CD4-positive, alpha-beta memory T cell (primary cell): ENCODE measurements at regions not wholly inside any gene's neighbourhood (a gene's known extent, or its start where the extent isn't known, plus 50 kb on each side); places are given as distances from the start of the nearest gene placed in this dataset.
A peak's percentile ranks its signal among the peaks of the same experiment; 100 is the strongest.
"Not testable (repeated sequence)": the region's sequence is repeated elsewhere in the genome, so short reads cannot be mapped to it uniquely, and the experiment has no call there.

Source experiments
- CTCF ChIA-PET: fragments of 350-600 bp; sonication (Branson Sonifier 250); formaldehyde crosslinking; loops from one replicate; lab custom pipeline; 2021; ENCODE audit warnings: inconsistent platforms; ENCODE audit not compliant: partially characterized antibody; lab: Charles Lee
- POLR2A ChIA-PET: fragments of 350-600 bp; sonication (Branson Sonifier 250); formaldehyde crosslinking; loops from one replicate; lab custom pipeline; 2021; ENCODE audit not compliant: partially characterized antibody; lab: Charles Lee
- DNase-seq, 5 donors: peaks; one replicate each; pipeline versions ENCODE4 v3.0.0 to v3.0.0-alpha.2; 2020 to 2022; ENCODE audit warnings: mixed read lengths in 1 of 5
- H3K27ac ChIP-seq: one replicate; pipeline ENCODE4 v1.7.0; 2013; ENCODE audit warnings: low read depth, low read length
- H3K27me3 ChIP-seq: 2 replicates; pipeline ENCODE4 v1.7.0; 2013; ENCODE audit warnings: mild to moderate bottlenecking, low read length, moderate library complexity; ENCODE audit not compliant: insufficient read depth
- H3K36me3 ChIP-seq: 2 replicates; pipeline ENCODE4 v1.7.0; 2013; ENCODE audit warnings: mild to moderate bottlenecking, low read length, moderate library complexity; ENCODE audit not compliant: insufficient read depth
- H3K4me1 ChIP-seq: 2 replicates; pipeline ENCODE4 v1.7.0; 2013; ENCODE audit warnings: mild to moderate bottlenecking, low read length, moderate library complexity; ENCODE audit not compliant: insufficient read depth
- H3K4me3 ChIP-seq, 2 donors: one replicate each; pipeline ENCODE4 v1.7.0; 2013; ENCODE audit warnings: low read length in 2 of 2, mild to moderate bottlenecking in 1 of 2
- H3K9me3 ChIP-seq, 2 donors: one replicate each; pipeline ENCODE4 v1.7.0; 2013; ENCODE audit warnings: low read length in 2 of 2, control low read depth in 1 of 2; ENCODE audit not compliant: control insufficient read depth in 1 of 2
- H3K27ac Mint-ChIP-seq, 7 donors: one replicate each; pipeline ENCODE4 v1.8.0; 2020 to 2021; ENCODE audit warnings: mixed read lengths in 7 of 7, mild to moderate bottlenecking in 6 of 7, inconsistent platforms in 3 of 7, moderate library complexity in 3 of 7
- H3K27me3 Mint-ChIP-seq, 2 donors: one replicate each; pipeline ENCODE4 v1.8.0; 2020 to 2021; ENCODE audit warnings: mixed read lengths in 2 of 2
- H3K36me3 Mint-ChIP-seq, 2 donors: one replicate each; pipeline ENCODE4 v1.8.0; 2020 to 2021; ENCODE audit warnings: mixed read lengths in 2 of 2, inconsistent platforms in 1 of 2, mild to moderate bottlenecking in 1 of 2
- H3K4me1 Mint-ChIP-seq, 4 donors: one replicate each; pipeline ENCODE4 v1.8.0; 2020 to 2021; ENCODE audit warnings: mixed read lengths in 4 of 4, mild to moderate bottlenecking in 1 of 4
- H3K4me3 Mint-ChIP-seq, 8 donors: one replicate each; pipeline ENCODE4 v1.8.0; 2020 to 2021; ENCODE audit warnings: mixed read lengths in 8 of 8, mild to moderate bottlenecking in 7 of 8, moderate library complexity in 6 of 8, inconsistent platforms in 3 of 8
- H3K9me3 Mint-ChIP-seq, 8 donors: one replicate each; pipeline ENCODE4 v1.8.0; 2020 to 2021; ENCODE audit warnings: mixed read lengths in 8 of 8, mild to moderate bottlenecking in 5 of 8, inconsistent platforms in 3 of 8, moderate library complexity in 1 of 8
- intact Hi-C: fragments of 100-400 bp; cut with micrococcal nuclease; formaldehyde crosslinking; loops from one replicate; pipeline ENCODE4 v1.15.1; 2023

DNA sequence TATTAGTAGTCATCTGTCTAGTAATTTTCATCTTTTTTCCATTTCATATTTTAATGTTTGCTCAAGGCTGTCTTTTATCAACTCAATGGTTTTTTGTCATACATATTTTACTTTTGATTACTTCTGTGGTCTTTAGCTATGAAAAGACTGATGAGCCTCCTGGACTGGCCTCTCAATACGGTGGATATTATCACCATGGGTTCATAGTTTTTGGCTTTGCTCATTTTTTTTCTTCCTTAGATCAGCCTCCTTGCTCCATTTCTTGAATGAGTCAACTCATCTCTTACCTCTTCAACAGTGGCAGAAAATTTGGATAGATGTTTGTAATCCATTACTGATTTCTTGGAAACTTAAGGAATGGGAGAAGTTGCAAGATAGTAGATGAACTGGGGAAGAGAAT is 80.1 kb upstream of the ELOVL5 start:
- Mint-ChIP-seq H3K36me3 (no peaks in the 10 kb centered on the region), H3K27ac (peak overlapping the region in 1 of 7 donors; percentile 12), H3K4me3 (peak overlapping the region in 1 of 8 donors; percentile 13), H3K4me1 (peaks cover 9 to 23% (median 16%) of the 10 kb centered on the region in 4 donors), H3K27me3 (no peaks in the 10 kb centered on the region), H3K9me3 (no peaks in the 10 kb centered on the region)
- Histone ChIP-seq H3K27me3 (no peaks in the 10 kb centered on the region), H3K9me3 (no peaks in the 10 kb centered on the region), H3K4me1 (peaks cover 8% of the 10 kb centered on the region), H3K4me3 (no peak overlapping the region), H3K27ac (no peak overlapping the region), H3K36me3 (no peaks in the 10 kb centered on the region)
- intact Hi-C loops = no loop called here
- ChIA-PET CTCF (interaction anchor here (5.4 kb wide), 1 partner anchor 18 kb away, joined by 28 read pairs; no protein-coding TSS in a partner anchor), POLR2A (interaction anchor here (0.7 kb wide), 1 partner anchor 116 kb away, joined by 3 read pairs; the partner anchor contains the start of gene GCLC)
- DNase-seq = no peak

DNA sequence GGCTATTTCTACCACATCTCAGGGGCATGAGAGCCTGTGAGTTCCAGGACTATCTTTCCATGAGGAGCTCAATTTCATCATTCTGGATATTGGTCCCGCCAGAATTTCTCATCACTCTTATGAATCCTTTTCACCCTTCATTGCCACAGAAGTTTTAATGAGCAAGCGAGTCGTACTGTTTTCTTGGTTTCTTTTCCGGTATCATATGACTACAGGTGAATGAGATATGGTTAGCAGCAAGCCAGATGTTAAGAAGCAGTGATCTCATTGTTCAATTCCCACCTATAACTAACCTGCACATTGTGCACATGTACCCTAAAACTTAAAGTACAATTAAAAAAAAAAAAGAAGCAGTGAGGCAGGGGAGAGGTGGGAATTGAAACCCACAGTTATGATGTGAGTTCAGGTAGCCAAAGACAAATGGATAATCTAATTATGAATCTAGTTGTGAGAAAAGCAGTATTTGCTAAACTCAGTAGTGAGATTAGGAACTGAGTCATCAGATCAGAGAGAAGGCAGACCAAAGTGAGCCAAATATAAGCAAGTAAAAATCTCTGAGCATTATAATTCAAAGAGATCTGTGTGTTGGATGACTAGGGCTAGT is 78.0 kb upstream of the ELOVL5 start:
- CTCF ChIA-PET = interaction anchor here (0.5 to 5.4 kb wide), 5 partner anchors 16 to 259 kb away, joined by 3 to 28 read pairs (median 3); no protein-coding TSS in a partner anchor
- no peak for DNase-seq
- H3K4me1 ChIP-seq = peaks cover 8% of the 10 kb centered on the region
- H3K27me3 ChIP-seq = peaks cover 5% of the 10 kb centered on the region
- no peaks in the 10 kb centered on the region for H3K9me3 ChIP-seq
- Mint-ChIP-seq H3K4me1 (peaks cover 9 to 21% (median 15%) of the 10 kb centered on the region in 4 donors), H3K36me3 (no peaks in the 10 kb centered on the region), H3K27me3 (peaks cover 0 to 2% of the 10 kb centered on the region in 2 donors), H3K4me3 (peak overlapping the region in 7 of 8 donors; percentile 5 to 77 (median 40)), H3K27ac (peak overlapping the region in 3 of 7 donors; percentile 18 to 60 (median 33)), H3K9me3 (no peaks in the 10 kb centered on the region)
- no peaks in the 10 kb centered on the region for H3K36me3 ChIP-seq
- intact Hi-C loops = no loop called here
- POLR2A ChIA-PET = no interaction called here
- H3K27ac ChIP-seq = no peak overlapping the region
- H3K4me3 ChIP-seq = no peak overlapping the region

DNA sequence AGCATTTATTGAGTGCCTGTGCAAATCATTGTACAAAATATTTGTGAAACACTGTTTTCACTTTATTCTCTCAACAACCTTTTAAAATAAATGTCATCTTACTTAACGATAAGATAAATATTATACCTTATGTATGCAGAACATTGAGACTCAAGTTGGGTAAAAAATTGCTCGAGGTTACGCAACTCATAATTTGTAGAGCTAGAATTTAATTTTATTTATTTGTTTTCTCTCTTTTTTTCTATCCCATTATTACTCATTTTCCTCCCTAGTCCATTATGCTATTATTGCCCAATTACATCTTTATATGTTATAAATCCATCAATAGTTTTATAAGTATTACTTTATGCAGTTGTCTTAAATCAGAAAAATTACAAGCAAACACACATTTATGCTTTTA is 77.4 kb upstream of the ELOVL5 start:
- intact Hi-C loops = no loop called here
- no peak overlapping the region for H3K4me3 ChIP-seq
- no peak overlapping the region for H3K27ac ChIP-seq
- H3K27me3 ChIP-seq = peaks cover 5% of the 10 kb centered on the region
- Mint-ChIP-seq H3K4me1 (peaks cover 9 to 19% (median 15%) of the 10 kb centered on the region in 4 donors), H3K9me3 (no peaks in the 10 kb centered on the region), H3K27me3 (peaks cover 0 to 2% of the 10 kb centered on the region in 2 donors), H3K36me3 (no peaks in the 10 kb centered on the region), H3K27ac (peak overlapping the region in 1 of 7 donors; percentile 60), H3K4me3 (no peak overlapping the region)
- ChIA-PET POLR2A (no interaction called here), CTCF (interaction anchor here (0.5 to 5.4 kb wide), 2 partner anchors 15 to 259 kb away, joined by 3 to 28 read pairs; no protein-coding TSS in a partner anchor)
- DNase-seq = no peak
- no peaks in the 10 kb centered on the region for H3K9me3 ChIP-seq
- H3K36me3 ChIP-seq = no peaks in the 10 kb centered on the region
- H3K4me1 ChIP-seq = peaks cover 8% of the 10 kb centered on the region

DNA sequence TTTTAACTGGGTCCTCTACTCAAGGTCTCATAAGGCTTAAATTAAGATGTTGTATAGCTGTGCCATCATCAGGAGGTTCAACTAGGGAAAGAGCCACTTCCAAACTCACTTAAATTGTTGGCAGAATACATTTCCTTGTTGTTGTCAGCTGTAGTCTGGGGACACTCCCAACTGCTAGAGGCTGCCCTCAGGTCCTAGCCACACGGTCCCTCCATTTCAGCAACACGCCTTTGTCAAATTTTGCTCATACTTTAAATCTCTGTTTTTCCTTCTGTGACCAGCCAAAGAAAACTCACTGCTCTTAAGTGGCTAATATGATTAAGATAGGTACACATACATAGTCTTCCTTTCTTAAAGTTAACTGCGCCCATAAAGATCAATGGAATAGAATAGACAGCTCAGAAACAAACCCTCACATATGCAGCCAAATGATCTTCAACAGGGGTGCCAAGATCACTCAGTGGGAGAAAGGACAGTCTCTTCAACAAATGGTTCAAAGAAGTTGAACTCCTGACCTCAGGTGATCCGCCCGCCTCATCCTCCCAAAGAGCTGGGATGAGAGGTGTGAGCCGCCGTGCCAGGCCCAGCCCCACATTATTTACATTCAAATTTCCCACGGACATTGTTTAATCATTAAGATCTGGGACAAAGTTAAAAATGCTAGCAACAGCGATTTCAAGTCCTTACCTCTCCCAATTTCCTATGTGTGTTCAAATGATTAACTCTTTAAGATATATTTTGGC is 76.4 kb upstream of the ELOVL5 start:
- Histone ChIP-seq H3K27ac (no peak overlapping the region), H3K4me1 (peaks cover 8% of the 10 kb centered on the region), H3K4me3 (no peak overlapping the region), H3K27me3 (peaks cover 5% of the 10 kb centered on the region), H3K9me3 (no peaks in the 10 kb centered on the region), H3K36me3 (no peaks in the 10 kb centered on the region)
- H3K27me3 Mint-ChIP-seq = peaks cover 0 to 2% of the 10 kb centered on the region in 2 donors
- H3K36me3 Mint-ChIP-seq = no peaks in the 10 kb centered on the region
- no peak overlapping the region for H3K4me3 Mint-ChIP-seq
- H3K9me3 Mint-ChIP-seq = no peaks in the 10 kb centered on the region
- CTCF ChIA-PET = no interaction called here
- H3K27ac Mint-ChIP-seq = peak overlapping the region in 1 of 7 donors; percentile 39
- intact Hi-C loops = no loop called here
- DNase-seq = no peak
- POLR2A ChIA-PET = no interaction called here
- peaks cover 9 to 19% (median 15%) of the 10 kb centered on the region in 4 donors for H3K4me1 Mint-ChIP-seq

DNA sequence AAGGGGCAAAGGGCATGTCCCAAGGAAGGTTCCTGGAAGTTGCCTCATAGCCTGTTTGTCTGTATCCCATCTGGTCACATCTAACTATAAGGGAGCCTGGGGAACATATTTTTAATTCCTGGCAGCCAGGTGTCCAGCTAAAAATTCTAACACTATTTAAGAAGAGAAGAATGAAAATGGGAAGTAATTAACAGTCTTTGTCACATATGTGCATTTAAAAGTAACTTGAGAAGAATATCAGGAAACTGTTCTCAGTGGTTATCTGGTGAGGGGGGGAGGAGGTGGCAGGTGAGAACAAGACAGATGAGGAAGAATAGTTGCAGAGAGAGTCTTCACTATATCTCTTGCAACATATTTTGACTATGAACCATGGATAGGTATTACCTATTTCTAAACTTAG is 75.5 kb upstream of the ELOVL5 start:
- no peak for DNase-seq
- Histone ChIP-seq H3K36me3 (no peaks in the 10 kb centered on the region), H3K27ac (no peak overlapping the region), H3K27me3 (peaks cover 5% of the 10 kb centered on the region), H3K4me1 (peaks cover 8% of the 10 kb centered on the region), H3K4me3 (no peak overlapping the region), H3K9me3 (no peaks in the 10 kb centered on the region)
- no peak overlapping the region for H3K4me3 Mint-ChIP-seq
- H3K27ac Mint-ChIP-seq = no peak overlapping the region
- ChIA-PET POLR2A (no interaction called here), CTCF (no interaction called here)
- peaks cover 9 to 14% (median 12%) of the 10 kb centered on the region in 4 donors for H3K4me1 Mint-ChIP-seq
- no peaks in the 10 kb centered on the region for H3K36me3 Mint-ChIP-seq
- intact Hi-C loops = no loop called here
- H3K27me3 Mint-ChIP-seq = peaks cover 0 to 2% of the 10 kb centered on the region in 2 donors
- H3K9me3 Mint-ChIP-seq = no peaks in the 10 kb centered on the region

DNA sequence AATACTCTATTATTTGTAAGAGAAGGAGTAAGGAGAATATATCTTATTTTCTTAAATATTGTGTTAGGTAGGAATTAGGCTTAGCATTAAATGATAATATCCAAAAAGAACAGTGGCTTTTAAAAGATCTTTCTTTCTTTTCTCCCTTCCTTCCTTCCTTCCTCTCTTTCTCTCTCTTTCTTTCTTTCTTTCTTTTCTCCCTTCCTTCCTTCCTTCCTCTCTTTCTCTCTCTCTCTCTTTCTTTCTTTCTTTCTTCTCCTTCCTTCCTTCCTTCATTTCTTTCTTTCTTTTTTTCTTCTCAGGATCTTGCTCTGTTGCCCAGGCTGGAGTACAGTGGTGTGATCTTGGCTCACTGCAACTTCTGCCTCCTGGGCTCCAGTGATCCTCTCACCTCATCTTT is 74.8 kb upstream of the ELOVL5 start:
- H3K4me1 Mint-ChIP-seq = peaks cover 7 to 10% (median 8%) of the 10 kb centered on the region in 4 donors
- H3K27me3 ChIP-seq, H3K27me3 Mint-ChIP-seq, intact Hi-C loops, H3K27ac ChIP-seq, H3K4me1 ChIP-seq, POLR2A ChIA-PET, H3K4me3 ChIP-seq, H3K36me3 Mint-ChIP-seq, H3K27ac Mint-ChIP-seq, H3K9me3 Mint-ChIP-seq, H3K9me3 ChIP-seq, H3K4me3 Mint-ChIP-seq, DNase-seq, CTCF ChIA-PET, H3K36me3 ChIP-seq: not testable (repeated sequence)

DNA sequence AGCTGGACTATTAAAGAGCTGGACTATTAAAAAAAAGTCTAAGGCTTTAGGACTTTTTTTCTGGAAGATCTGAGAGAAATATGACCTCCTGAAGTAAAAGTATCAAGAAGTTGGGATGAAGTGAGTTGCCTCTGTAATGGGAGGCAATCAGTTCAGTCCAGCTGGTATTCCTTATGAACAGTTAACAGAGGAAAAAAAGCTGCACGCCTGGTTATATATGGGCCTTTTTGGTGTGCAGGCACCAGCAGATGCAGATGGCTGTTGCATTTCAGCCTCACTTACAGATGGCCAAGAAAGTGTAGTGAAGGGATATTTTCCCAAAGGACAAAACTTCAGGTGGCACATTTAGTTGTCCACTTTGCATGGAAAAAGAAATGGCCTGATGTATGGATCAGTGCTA is 70.3 kb upstream of the ELOVL5 start:
- Mint-ChIP-seq H3K4me3 (no peak overlapping the region), H3K27ac (no peak overlapping the region), H3K9me3 (no peaks in the 10 kb centered on the region), H3K4me1 (no peaks in the 10 kb centered on the region), H3K36me3 (no peaks in the 10 kb centered on the region), H3K27me3 (peaks cover 2 to 3% of the 10 kb centered on the region in 2 donors)
- Histone ChIP-seq H3K4me1 (no peaks in the 10 kb centered on the region), H3K27ac (no peak overlapping the region), H3K27me3 (peaks cover 5% of the 10 kb centered on the region), H3K4me3 (no peak overlapping the region), H3K36me3 (no peaks in the 10 kb centered on the region), H3K9me3 (no peaks in the 10 kb centered on the region)
- intact Hi-C loops = no loop called here
- CTCF ChIA-PET = interaction anchor here (0.7 kb wide), 1 partner anchor 8 kb away, joined by 3 read pairs; no protein-coding TSS in a partner anchor
- DNase-seq = no peak
- POLR2A ChIA-PET = interaction anchor here (0.7 kb wide), 1 partner anchor 238 kb away, joined by 3 read pairs; no protein-coding TSS in a partner anchor
